NCI-H345 treated with DMSO at 0.1 percent for 48 hours (cell line): ENCODE measurements at regions not wholly inside any gene's neighbourhood (a gene's known extent, or its start where the extent isn't known, plus 50 kb on each side); places are given as distances from the start of the nearest gene placed in this dataset.

Experiments
- DNase-seq: peaks from one replicate; lab custom pipeline; 2025; ENCODE audit not compliant: unreplicated experiment; lab: John Stamatoyannopoulos, UW

- no peak for DNase-seq
These were observed 351.1 kb upstream of the PMFBP1 start for GRCh38 chr16:72523087-72523486.

- no peak for DNase-seq
These were observed 345.2 kb upstream of the PMFBP1 start for GRCh38 chr16:72517154-72517553.

- DNase-seq: no peak
These were observed 339.2 kb upstream of the PMFBP1 start for GRCh38 chr16:72511171-72511570.

- no peak for DNase-seq
These were observed 336.2 kb upstream of the PMFBP1 start for GRCh38 chr16:72508191-72508590.

- no peak for DNase-seq
These were observed 330.6 kb upstream of the PMFBP1 start for GRCh38 chr16:72502594-72503005.

- DNase-seq: peak; percentile 0
These were observed 330.0 kb upstream of the PMFBP1 start for GRCh38 chr16:72501739-72502593.

- DNase-seq: no peak
These were observed 328.6 kb upstream of the PMFBP1 start for GRCh38 chr16:72500545-72500944.

GRCh38 chr16:72493716-72494415, 321.9 kb upstream of the PMFBP1 start:
- DNase-seq: no peak

GRCh38 chr16:72487283-72487682, 315.3 kb upstream of the PMFBP1 start:
- DNase-seq: no peak

GRCh38 chr16:72482695-72483094, 310.7 kb upstream of the PMFBP1 start:
- DNase-seq: no peak

GRCh38 chr16:72481419-72481818, 309.5 kb upstream of the PMFBP1 start:
- no peak for DNase-seq

GRCh38 chr16:72480911-72481310, 309.0 kb upstream of the PMFBP1 start:
- DNase-seq: no peak

GRCh38 chr16:72475688-72476087, 303.7 kb upstream of the PMFBP1 start:
- no peak for DNase-seq

- no peak for DNase-seq
These were observed 302.7 kb upstream of the PMFBP1 start for GRCh38 chr16:72474501-72475123.

GRCh38 chr16:72473631-72474030, 301.7 kb upstream of the PMFBP1 start:
- no peak for DNase-seq

- no peak for DNase-seq
These were observed 299.5 kb upstream of the PMFBP1 start for GRCh38 chr16:72471317-72471924.

GRCh38 chr16:72470541-72470940, 298.6 kb upstream of the PMFBP1 start:
- no peak for DNase-seq

GRCh38 chr16:72469932-72470331, 298.0 kb upstream of the PMFBP1 start:
- no peak for DNase-seq

GRCh38 chr16:72468582-72468981, 296.6 kb upstream of the PMFBP1 start:
- DNase-seq: no peak

- peak; percentile 2 for DNase-seq
These were observed 295.3 kb upstream of the PMFBP1 start for GRCh38 chr16:72467157-72467759.
